Renal cortex interstitium (tissue), 11 donors: ENCODE measurements at regions not wholly inside any gene's neighbourhood (a gene's known extent, or its start where the extent isn't known, plus 50 kb on each side); places are given as distances from the start of the nearest gene placed in this dataset.
"Not testable (repeated sequence)": the region's sequence is repeated elsewhere in the genome, so short reads cannot be mapped to it uniquely, and the experiment has no call there.

ENCODE experiments used
- DNase-seq, 11 donors: peaks; one replicate each; pipeline ENCODE4 v3.0.0-alpha.2; 2013; ENCODE audit warnings: low read depth in 9 of 11, low spot score in 4 of 11; ENCODE audit errors: extremely low read depth in 1 of 11

- DNase-seq = no peak
Measured at GRCh38 chr12:87384226-87384625, 645.0 kb downstream of the C12orf50 start.

- no peak for DNase-seq
Measured at GRCh38 chr12:87383680-87384079, 645.5 kb downstream of the C12orf50 start.

- DNase-seq = no peak
Measured at GRCh38 chr12:87382959-87383566, 646.1 kb downstream of the C12orf50 start.

GRCh38 chr12:87382436-87382835 lies 646.8 kb downstream of the C12orf50 start:
- DNase-seq = no peak

DNA sequence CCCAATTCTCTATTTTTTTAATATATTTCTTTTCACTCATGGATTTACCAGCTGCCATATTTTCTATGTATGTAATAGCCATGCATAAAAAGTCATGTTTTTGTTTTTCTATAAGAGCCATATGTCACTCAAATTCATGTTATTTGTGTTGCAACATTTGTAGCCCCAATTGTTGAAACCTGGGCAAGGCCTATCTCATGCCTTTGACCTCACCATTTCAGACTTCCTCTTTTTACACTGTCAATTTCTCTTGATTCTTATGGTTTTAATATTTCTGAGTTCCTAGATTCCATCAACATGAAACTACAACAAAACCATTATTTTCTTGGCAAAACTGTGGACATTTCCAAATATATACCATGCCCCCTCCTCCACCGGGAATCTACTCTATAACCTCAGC lies 647.5 kb downstream of the C12orf50 start:
- DNase-seq = no peak

DNA sequence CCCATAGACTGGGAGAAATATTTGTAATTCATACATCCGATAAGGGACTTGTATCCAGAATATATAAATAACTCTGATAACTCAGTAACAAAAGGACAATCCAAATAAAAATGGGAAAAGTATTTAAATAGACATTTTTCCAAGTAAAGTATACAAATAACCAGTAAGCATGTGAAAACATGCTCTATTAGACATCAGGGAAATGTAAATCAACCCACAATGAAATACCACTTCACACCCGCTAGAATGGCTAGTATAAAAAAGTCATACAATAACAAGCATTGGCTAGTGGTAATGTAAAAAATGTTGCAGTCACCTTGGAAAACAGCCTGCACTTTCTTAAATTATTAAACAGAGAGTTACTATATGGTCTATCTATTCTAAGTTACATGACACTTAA lies 650.7 kb downstream of the C12orf50 start:
- DNase-seq = peak in 1 of 11 donors; percentile 8

GRCh38 chr12:87376722-87377121 lies 652.5 kb downstream of the C12orf50 start:
- DNase-seq = no peak

GRCh38 chr12:87369161-87369560 lies 660.0 kb downstream of the C12orf50 start:
- no peak for DNase-seq

DNA sequence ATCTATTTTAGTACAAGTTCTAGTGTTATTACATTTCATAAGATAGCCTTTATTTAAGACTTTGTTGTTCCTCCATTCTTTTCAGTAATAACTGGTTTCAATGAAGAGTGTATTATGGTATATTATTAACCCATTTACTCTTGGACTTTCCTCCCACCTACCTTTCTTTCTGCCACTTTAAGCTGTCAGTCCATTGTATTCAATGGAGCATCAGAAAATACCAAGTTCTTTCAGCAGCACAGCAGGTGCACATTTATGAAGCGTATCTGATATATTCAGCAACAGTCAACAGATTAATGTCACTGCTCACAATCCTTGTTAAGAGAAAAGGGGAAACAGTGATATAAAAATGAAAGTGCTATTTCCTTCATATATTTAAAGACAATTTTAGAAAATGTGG lies 660.9 kb downstream of the C12orf50 start:
- peak in 1 of 11 donors; percentile 7 for DNase-seq

GRCh38 chr12:87365423-87365822 lies 663.8 kb downstream of the C12orf50 start:
- no peak for DNase-seq

DNA sequence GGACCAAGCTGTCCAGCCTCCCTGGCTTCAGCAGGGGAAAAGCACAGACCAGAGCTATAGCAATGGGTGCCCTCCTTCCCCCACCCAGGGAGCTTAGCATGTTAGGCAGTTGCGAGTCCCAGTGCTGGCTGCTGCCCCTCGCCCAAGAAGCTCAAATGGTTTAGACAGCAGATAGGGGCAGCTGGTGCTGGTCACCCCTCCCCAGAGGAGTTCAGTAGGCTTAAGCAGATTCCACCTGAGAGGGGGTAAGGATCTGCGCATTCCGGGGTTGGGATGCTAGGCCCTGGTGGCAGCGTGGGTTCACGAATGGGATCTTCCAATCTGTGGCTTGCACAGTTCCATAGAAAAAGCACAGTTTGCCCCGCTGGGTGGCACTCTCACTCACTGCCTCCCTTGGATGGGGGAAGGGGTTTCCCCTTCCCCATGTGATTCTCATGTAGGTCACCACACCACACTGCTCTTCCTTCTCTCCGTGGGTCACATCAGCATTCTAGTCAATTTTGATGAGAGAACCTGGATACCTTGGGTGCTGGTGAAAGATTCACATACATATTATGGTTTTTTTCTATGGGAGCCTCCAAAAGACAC lies 665.6 kb downstream of the C12orf50 start:
- no peak for DNase-seq

DNA sequence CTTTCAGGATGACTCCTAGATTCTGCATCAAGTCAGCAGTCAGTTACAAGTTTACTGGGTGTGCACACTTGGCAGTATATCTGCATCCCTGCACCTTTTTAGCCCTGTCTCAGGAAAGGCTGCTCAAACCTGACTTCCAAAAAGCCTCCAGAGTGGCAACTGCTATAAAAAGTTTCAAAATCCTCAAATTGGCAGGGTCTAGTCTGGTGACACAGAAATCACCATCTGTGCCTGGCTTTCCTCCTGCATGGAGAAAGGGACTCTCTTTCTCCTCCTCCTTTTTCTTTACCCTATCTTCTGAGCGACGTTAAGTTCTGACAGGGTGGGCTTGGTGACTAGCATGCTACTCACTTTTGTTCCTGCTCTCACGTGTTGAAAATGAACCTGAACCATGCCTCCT lies 679.5 kb downstream of the C12orf50 start:
- no peak for DNase-seq

- no peak for DNase-seq
Measured at GRCh38 chr12:87348071-87348470, 681.1 kb downstream of the C12orf50 start.

GRCh38 chr12:87344699-87345098 lies 684.5 kb downstream of the C12orf50 start:
- no peak for DNase-seq

- DNase-seq = no peak
Measured at GRCh38 chr12:87338681-87339080, 690.5 kb downstream of the C12orf50 start.

GRCh38 chr12:87336814-87337336 lies 692.3 kb downstream of the C12orf50 start:
- DNase-seq = no peak

GRCh38 chr12:87332987-87333726 lies 696.0 kb downstream of the C12orf50 start:
- DNase-seq = no peak

GRCh38 chr12:87330071-87330555 lies 699.1 kb downstream of the C12orf50 start:
- DNase-seq = not testable (repeated sequence)

- no peak for DNase-seq
Measured at GRCh38 chr12:87329076-87329863, 699.9 kb downstream of the C12orf50 start.
